ENCODE measurements at regions not wholly inside any gene's neighbourhood (a gene's known extent, or its start where the extent isn't known, plus 50 kb on each side); places are given as distances from the start of the nearest gene placed in this dataset.

- no peak for DNase-seq (ENCODE audit: low read depth in 2 of 2)
Measured at GRCh38 chr1:192945390-192946130, 113.6 kb downstream of the UCHL5 start.

GRCh38 chr1:192949783-192950182 is 109.4 kb downstream of the UCHL5 start:
- DNase-seq (ENCODE audit: low read depth in 2 of 2), result no peak

GRCh38 chr1:192950926-192951325 is 108.2 kb downstream of the UCHL5 start:
- DNase-seq (ENCODE audit: low read depth in 2 of 2), result no peak

- DNase-seq (ENCODE audit: low read depth in 2 of 2), result no peak
Measured at GRCh38 chr1:192951691-192952460, 107.3 kb downstream of the UCHL5 start.

GRCh38 chr1:192952646-192953045 is 106.5 kb downstream of the UCHL5 start:
- DNase-seq (ENCODE audit: low read depth in 2 of 2), result no peak

GRCh38 chr1:192954705-192955265 is 104.4 kb downstream of the UCHL5 start:
- DNase-seq (ENCODE audit: low read depth in 2 of 2), result no peak

- no peak for DNase-seq (ENCODE audit: low read depth in 2 of 2)
Measured at GRCh38 chr1:192958350-192958749, 100.8 kb downstream of the UCHL5 start.

- DNase-seq (ENCODE audit: low read depth in 2 of 2), result no peak
Measured at GRCh38 chr1:192958871-192959270, 100.3 kb downstream of the UCHL5 start.

- DNase-seq (ENCODE audit: low read depth in 2 of 2), result no peak
Measured at GRCh38 chr1:192959657-192960186, 99.4 kb downstream of the UCHL5 start.
